GM18867 (cell line): ENCODE measurements at regions not wholly inside any gene's neighbourhood (a gene's known extent, or its start where the extent isn't known, plus 50 kb on each side); places are given as distances from the start of the nearest gene placed in this dataset.
"Not testable (repeated sequence)": the region's sequence is repeated elsewhere in the genome, so short reads cannot be mapped to it uniquely, and the experiment has no call there.

Experiments used
- ATAC-seq: cut with Tn5 transposase; IDR thresholded peaks from one replicate; pipeline ENCODE4 v1.9.1; 2021; ENCODE audit warnings: mild to moderate bottlenecking, moderate library complexity; ENCODE audit not compliant: unreplicated experiment

- no peak for ATAC-seq
These were observed 118.1 kb downstream of the CCDC34 start for GRCh38 chr11:27244900-27245299.

- ATAC-seq = no peak
These were observed 120.4 kb downstream of the CCDC34 start for GRCh38 chr11:27242591-27242990.

GRCh38 chr11:27241311-27242122, 121.5 kb downstream of the CCDC34 start:
- no peak for ATAC-seq

- ATAC-seq = no peak
These were observed 123.6 kb downstream of the CCDC34 start for GRCh38 chr11:27239305-27239942.

GRCh38 chr11:27238811-27239210, 124.2 kb downstream of the CCDC34 start:
- ATAC-seq = no peak

- no peak for ATAC-seq
These were observed 125.4 kb downstream of the CCDC34 start for GRCh38 chr11:27237643-27238042.

- ATAC-seq = no peak
These were observed 128.1 kb downstream of the CCDC34 start for GRCh38 chr11:27234961-27235360.

- ATAC-seq = peak; percentile 98
These were observed 128.9 kb downstream of the CCDC34 start for GRCh38 chr11:27234043-27234668.

- peak; percentile 25 for ATAC-seq
These were observed 129.4 kb downstream of the CCDC34 start for GRCh38 chr11:27233654-27234042.

GRCh38 chr11:27231530-27231929, 131.5 kb downstream of the CCDC34 start:
- ATAC-seq = no peak

- no peak for ATAC-seq
These were observed 132.8 kb downstream of the CCDC34 start for GRCh38 chr11:27230192-27230572.

- no peak for ATAC-seq
These were observed 133.4 kb downstream of the CCDC34 start for GRCh38 chr11:27229511-27230191.

- no peak for ATAC-seq
These were observed 134.1 kb downstream of the CCDC34 start for GRCh38 chr11:27228906-27229290.

GRCh38 chr11:27228232-27228905, 134.6 kb downstream of the CCDC34 start:
- ATAC-seq = no peak

- no peak for ATAC-seq
These were observed 135.3 kb downstream of the CCDC34 start for GRCh38 chr11:27227736-27228135.

- ATAC-seq = not testable (repeated sequence)
These were observed 143.5 kb downstream of the CCDC34 start for GRCh38 chr11:27219487-27220039.

- ATAC-seq = no peak
These were observed 144.5 kb downstream of the CCDC34 start for GRCh38 chr11:27218421-27219038.

- ATAC-seq = no peak
These were observed 145.0 kb downstream of the CCDC34 start for GRCh38 chr11:27217948-27218420.

- ATAC-seq = no peak
These were observed 145.5 kb downstream of the CCDC34 start for GRCh38 chr11:27217496-27217895.
